HG02642 (cell line): ENCODE measurements at regions not wholly inside any gene's neighbourhood (a gene's known extent, or its start where the extent isn't known, plus 50 kb on each side); places are given as distances from the start of the nearest gene placed in this dataset.
"Not testable (repeated sequence)": the region's sequence is repeated elsewhere in the genome, so short reads cannot be mapped to it uniquely, and the experiment has no call there.

Source experiments
- ATAC-seq: cut with Tn5 transposase; IDR thresholded peaks from one replicate; pipeline ENCODE4 v1.9.1; 2021; ENCODE audit warnings: mild to moderate bottlenecking; ENCODE audit not compliant: unreplicated experiment, poor library complexity

- no peak for ATAC-seq
These were observed 139.9 kb upstream of the NCOR2 start for GRCh38 chr12:124707316-124707715.

- no peak for ATAC-seq
These were observed 139.0 kb upstream of the NCOR2 start for GRCh38 chr12:124706363-124706762.

GRCh38 chr12:124705545-124706138 is 138.2 kb upstream of the NCOR2 start:
- ATAC-seq, result no peak

GRCh38 chr12:124704619-124705018 is 137.2 kb upstream of the NCOR2 start:
- no peak for ATAC-seq

- ATAC-seq, result no peak
These were observed 136.4 kb upstream of the NCOR2 start for GRCh38 chr12:124703856-124704255.

GRCh38 chr12:124702736-124703135 is 135.3 kb upstream of the NCOR2 start:
- ATAC-seq, result no peak

GRCh38 chr12:124700810-124701592 is 133.6 kb upstream of the NCOR2 start:
- ATAC-seq, result no peak

- no peak for ATAC-seq
These were observed 132.5 kb upstream of the NCOR2 start for GRCh38 chr12:124699909-124700308.

DNA sequence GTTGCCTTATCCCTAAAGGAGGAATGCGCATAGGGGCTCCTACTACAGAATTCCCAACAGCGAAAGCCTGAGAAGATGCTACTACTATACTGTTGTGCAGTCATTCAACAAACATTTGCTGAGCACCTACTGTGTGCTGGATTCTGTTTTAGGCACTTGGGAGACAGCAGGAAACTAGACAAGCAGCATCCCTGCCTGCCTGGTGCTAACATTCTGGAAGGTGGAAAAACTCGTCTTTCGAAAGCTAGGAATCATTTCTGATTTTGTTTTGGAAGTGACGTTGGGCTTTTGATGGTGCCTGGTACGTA is 131.5 kb upstream of the NCOR2 start:
- ATAC-seq, result no peak

- no peak for ATAC-seq
These were observed 131.0 kb upstream of the NCOR2 start for GRCh38 chr12:124698211-124698997.

DNA sequence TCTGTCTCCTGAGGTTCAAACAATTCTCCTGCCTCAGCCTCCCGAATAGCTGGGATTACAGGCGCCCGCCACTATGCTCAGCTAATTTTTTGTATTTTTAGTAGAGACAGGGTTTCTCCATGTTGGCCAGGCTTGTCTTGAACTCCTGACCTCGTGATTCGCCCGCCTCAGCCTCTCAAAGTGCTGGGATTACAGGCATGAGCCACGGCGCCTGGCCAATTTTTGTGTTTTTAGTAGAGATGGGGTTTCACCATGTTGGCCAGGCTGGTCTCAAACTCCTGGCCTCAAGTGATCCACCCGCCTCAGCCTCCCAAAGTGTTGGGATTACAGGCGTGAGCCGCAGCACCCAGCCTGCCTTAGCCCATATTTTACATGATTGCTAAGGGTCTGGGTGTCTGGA is 130.3 kb upstream of the NCOR2 start:
- ATAC-seq, result not testable (repeated sequence)

GRCh38 chr12:124696693-124697476 is 129.5 kb upstream of the NCOR2 start:
- ATAC-seq, result no peak

DNA sequence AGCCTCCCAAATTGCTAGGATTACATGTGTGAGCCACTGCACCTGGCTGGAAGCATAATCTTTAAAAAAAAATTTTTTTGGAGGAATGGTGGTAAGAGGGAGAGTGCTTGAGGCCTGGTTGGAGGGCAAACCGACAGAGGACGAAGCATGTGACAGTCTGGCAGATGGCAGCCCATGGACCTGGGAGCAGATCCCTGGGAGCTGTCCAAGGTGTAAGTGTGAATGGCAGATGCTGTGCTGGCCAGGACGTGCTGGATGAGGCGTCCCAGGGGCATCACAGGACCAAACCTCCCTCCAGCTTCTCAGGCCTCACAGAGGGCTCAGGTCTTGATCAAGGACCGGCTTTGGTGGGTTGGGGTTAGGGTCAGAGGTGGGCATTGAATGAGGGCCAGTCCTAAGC is 128.4 kb upstream of the NCOR2 start:
- ATAC-seq, result no peak

DNA sequence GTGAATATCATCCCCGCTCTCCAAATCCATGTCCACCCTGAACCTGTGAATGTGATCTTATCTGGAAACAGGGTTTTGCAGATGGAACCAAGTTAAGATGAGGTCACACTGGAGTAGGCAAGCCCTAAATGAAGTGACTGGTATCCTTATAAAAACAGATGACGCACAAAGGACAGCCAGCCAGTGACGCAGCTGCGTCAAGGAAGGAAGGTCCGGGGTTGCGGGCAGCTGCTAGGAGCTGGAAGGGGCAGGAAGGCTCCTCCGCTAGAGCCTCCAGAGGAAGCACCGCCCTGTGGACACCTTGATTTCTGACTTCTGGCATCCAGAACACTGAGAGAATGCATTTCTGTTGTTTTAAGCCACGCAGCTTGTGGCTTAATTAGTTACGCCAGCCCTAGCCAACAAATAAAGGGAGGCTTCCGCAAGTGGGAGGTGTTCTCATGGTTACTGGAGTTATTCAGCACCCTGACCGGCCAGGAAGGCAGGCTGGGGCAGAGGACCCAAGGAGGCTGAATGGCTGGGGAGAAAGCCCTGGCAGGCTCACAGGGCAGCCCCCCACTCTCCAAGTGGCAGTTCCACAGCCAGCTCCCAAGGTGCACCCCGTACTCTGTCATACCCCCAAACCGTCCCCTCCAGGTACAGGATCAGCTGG is 127.6 kb upstream of the NCOR2 start:
- ATAC-seq, result no peak

DNA sequence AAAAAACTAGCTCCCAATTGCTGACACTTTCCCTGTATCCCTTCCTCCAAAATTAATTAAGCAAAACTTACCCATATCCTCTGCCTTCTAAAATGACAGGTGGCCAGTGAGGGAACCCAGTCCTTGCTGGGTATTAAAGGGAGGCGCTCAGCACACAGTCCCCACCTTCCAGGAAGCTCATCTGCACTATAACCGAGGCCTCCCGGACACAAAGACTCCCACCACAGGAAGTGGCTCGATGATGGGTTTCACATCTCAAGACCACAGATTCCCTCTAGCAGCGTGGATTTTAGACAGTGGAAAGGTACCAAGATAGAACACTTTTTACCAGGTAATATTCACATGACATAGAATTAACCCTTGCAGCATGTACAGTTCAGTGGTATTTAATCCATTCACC is 126.8 kb upstream of the NCOR2 start:
- no peak for ATAC-seq

- no peak for ATAC-seq
These were observed 125.8 kb upstream of the NCOR2 start for GRCh38 chr12:124693111-124693723.

DNA sequence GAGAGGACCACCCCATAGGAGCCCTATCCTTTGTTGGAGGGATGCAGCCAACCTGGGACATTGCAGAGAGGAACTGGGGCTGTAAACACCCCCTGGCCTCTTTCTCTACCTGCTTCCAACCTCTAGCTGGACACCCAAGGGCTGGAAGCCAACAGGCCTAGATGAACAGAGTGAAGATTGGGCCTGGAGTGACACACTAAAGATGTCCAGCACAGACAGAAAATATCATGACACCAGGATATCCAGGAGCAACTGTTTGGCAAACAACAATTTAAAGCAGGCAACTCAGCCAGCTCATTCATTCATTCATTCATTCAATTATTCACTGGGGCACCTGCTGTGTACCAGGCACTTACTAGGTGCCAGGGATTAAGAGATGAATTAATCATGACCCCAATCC is 125.0 kb upstream of the NCOR2 start:
- no peak for ATAC-seq

DNA sequence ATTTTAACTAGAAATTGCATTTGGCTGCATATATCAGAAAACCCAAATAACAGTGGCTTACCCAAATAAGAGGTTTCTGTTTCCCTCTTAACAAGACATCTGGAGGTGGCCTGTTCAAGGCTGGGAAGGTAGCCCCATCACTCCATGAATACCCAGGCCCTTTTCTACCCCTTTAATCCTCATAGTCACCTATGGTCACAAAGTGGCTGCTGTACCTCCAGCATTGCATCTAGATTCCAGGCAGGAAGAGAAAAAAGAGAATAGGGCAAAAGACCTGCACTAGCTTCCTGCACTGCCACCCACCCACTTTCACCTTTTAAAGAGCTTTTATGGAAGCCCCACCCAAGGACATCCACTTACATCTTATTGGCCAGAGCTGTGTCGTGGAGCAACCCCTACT is 124.0 kb upstream of the NCOR2 start:
- ATAC-seq, result no peak

DNA sequence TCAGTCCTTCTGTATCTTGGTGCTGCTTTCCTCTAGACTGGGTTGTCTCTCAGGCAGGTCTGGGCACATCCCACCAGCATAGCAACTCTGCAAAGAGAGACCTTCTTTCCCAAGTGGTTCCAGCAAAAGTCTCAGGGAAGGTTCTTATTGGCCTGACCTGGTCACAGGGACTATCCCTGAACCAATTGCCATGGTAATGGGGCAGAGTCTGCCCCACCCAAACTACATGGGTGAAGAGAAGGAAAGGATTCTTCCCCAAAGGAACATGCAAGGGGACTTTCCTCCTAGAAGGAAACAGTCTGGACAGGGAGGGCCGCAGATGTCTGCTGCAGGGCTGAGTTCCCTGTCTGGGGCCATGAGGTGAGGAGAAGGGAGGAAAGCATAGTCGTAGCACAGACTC is 122.2 kb upstream of the NCOR2 start:
- no peak for ATAC-seq
